IMR-90 (cell line): ENCODE measurements at regions not wholly inside any gene's neighbourhood (a gene's known extent, or its start where the extent isn't known, plus 50 kb on each side); places are given as distances from the start of the nearest gene placed in this dataset.

ENCODE experiments used
- CTCF ChIP-seq: conservative IDR thresholded peaks from 2 replicates; pipeline ENCODE4 v1.5.1; 2012; ENCODE audit warnings: mild to moderate bottlenecking, low read depth, low read length, improper control_type of control experiment
- RCOR1 ChIP-seq: IDR thresholded peaks from 2 replicates; pipeline ENCODE4 v1.6.1; 2012; ENCODE audit warnings: mild to moderate bottlenecking, low read length, improper control_type of control experiment; ENCODE audit not compliant: insufficient replicate concordance
- SMC3 ChIP-seq: fragments of 150-350 bp; IDR thresholded peaks from 2 replicates; pipeline ENCODE4 v1.6.1; 2016; ENCODE audit warnings: low read depth, mild to moderate bottlenecking, antibody characterized with exemption, low read length, moderate library complexity
- USF2 ChIP-seq: fragments of 150-350 bp; IDR thresholded peaks from 2 replicates; pipeline ENCODE4 v1.6.1; 2017; ENCODE audit warnings: mild to moderate bottlenecking, antibody characterized with exemption, low read length, low read depth

GRCh38 chr18:5759194-5759593, 136.1 kb downstream of the TMEM200C start:
- no peak for TF ChIP-seq CTCF
- no peak for TF ChIP-seq SMC3
- no peak for TF ChIP-seq USF2
- TF ChIP-seq RCOR1, result no peak
